ENCODE measurements at regions not wholly inside any gene's neighbourhood (a gene's known extent, or its start where the extent isn't known, plus 50 kb on each side); places are given as distances from the start of the nearest gene placed in this dataset.

- TF ChIP-seq, protein P1, sequence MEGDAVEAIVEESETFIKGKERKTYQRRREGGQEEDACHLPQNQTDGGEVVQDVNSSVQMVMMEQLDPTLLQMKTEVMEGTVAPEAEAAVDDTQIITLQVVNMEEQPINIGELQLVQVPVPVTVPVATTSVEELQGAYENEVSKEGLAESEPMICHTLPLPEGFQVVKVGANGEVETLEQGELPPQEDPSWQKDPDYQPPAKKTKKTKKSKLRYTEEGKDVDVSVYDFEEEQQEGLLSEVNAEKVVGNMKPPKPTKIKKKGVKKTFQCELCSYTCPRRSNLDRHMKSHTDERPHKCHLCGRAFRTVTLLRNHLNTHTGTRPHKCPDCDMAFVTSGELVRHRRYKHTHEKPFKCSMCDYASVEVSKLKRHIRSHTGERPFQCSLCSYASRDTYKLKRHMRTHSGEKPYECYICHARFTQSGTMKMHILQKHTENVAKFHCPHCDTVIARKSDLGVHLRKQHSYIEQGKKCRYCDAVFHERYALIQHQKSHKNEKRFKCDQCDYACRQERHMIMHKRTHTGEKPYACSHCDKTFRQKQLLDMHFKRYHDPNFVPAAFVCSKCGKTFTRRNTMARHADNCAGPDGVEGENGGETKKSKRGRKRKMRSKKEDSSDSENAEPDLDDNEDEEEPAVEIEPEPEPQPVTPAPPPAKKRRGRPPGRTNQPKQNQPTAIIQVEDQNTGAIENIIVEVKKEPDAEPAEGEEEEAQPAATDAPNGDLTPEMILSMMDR (IDR thresholded peaks at IDR 0.05; ENCODE audit: extremely low read depth, missing control alignments), result no peak
- DNase-seq (ENCODE audit: low spot score), result no peak
Measured at GRCh38 chr1:20432341-20432740, 53.7 kb downstream of the CAMK2N1 start.

- TF ChIP-seq, protein P1 (IDR thresholded peaks at IDR 0.05; ENCODE audit: extremely low read depth, missing control alignments), result no peak
- DNase-seq (ENCODE audit: low spot score), result no peak
Measured at GRCh38 chr1:20431176-20431460, 54.9 kb downstream of the CAMK2N1 start.

- peak; percentile 55 for DNase-seq (ENCODE audit: low spot score)
- TF ChIP-seq, protein P1 (IDR thresholded peaks at IDR 0.05; ENCODE audit: extremely low read depth, missing control alignments), result peak; percentile 64
Measured at GRCh38 chr1:20430355-20431175, 55.4 kb downstream of the CAMK2N1 start.

GRCh38 chr1:20429296-20429695, 56.7 kb downstream of the CAMK2N1 start:
- no peak for DNase-seq (ENCODE audit: low spot score)
- TF ChIP-seq, protein P1 (IDR thresholded peaks at IDR 0.05; ENCODE audit: extremely low read depth, missing control alignments), result no peak

GRCh38 chr1:20428841-20429240, 57.2 kb downstream of the CAMK2N1 start:
- TF ChIP-seq, protein P1 (IDR thresholded peaks at IDR 0.05; ENCODE audit: extremely low read depth, missing control alignments), result no peak
- no peak for DNase-seq (ENCODE audit: low spot score)

DNA sequence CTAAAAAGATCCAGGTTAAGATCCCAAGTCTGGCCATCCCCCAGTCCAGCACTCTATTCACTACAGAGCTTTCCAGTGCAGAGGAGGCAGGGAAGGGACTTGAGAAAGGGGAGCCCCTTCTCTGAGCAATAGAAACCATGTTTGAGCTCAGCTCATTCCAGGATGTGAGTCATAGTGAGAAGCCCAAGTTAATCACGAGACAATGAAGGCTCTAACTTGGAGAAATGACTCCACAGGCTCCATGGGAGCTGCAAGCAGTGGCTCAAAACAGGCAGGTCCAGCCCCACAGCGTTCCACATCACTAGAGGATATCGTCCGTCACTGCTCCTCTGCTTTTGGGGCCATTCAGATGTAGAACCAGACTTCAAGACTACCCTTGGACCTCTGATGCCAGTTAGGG, 59.1 kb downstream of the CAMK2N1 start:
- TF ChIP-seq, protein P1 (IDR thresholded peaks at IDR 0.05; ENCODE audit: extremely low read depth, missing control alignments), result no peak
- DNase-seq (ENCODE audit: low spot score), result no peak

GRCh38 chr1:20426371-20426770, 59.6 kb downstream of the CAMK2N1 start:
- no peak for DNase-seq (ENCODE audit: low spot score)
- TF ChIP-seq, protein P1 (IDR thresholded peaks at IDR 0.05; ENCODE audit: extremely low read depth, missing control alignments), result no peak

All from GM20000 (cell line).